ENCODE measurements at regions not wholly inside any gene's neighbourhood (a gene's known extent, or its start where the extent isn't known, plus 50 kb on each side); places are given as distances from the start of the nearest gene placed in this dataset.

GRCh38 chr13:107124129-107124718 is 556.3 kb upstream of the ARGLU1 start:
- TF ChIP-seq EZH2 (IDR thresholded peaks at IDR 0.05; ENCODE audit: low read depth): no peak
- TF ChIP-seq CTCF (conservative IDR thresholded peaks at IDR 0.05): peak; percentile 79
